KBM-7 (cell line): ENCODE measurements at regions not wholly inside any gene's neighbourhood (a gene's known extent, or its start where the extent isn't known, plus 50 kb on each side); places are given as distances from the start of the nearest gene placed in this dataset.

Source experiments
- DNase-seq: peaks from one replicate; pipeline ENCODE4 v3.0.0-alpha.2; 2015
- in situ Hi-C: fragments of 300-500 bp; cut with MboI; formaldehyde crosslinking; loops from 2 replicates; pipeline ENCODE4 v1.14.3; 2020; ENCODE audit warnings: low sequenced_read_pairs, low pct_unique_long_range_greater_than_20kb, mixed read lengths

- DNase-seq = no peak
- in situ Hi-C loops = no loop called here
Measured at GRCh38 chr6:167660944-167661551, 165.7 kb upstream of the AFDN start.

DNA sequence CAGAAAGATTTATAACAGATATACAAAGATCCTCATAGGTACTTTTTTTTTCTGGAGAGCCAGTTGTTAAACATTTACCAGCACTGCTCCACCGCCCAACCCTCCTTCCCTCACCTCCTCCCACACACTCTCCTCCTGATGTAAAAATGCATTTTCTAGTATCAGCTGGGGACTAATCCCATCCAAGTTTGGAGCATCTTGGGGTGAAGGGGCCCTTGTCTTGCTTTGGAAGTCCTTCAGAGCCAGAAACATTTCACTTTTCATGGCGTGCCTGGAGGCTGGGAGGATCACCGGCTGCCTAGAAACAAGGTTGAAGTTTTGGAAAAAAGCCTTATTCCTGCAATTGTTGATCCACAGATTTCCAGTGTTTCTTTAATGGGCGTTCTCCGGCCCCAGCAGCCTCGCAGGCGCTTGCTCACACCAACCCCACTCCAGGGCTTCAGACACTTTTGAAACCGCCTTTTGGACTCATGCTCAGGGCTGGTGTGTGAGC is 165.1 kb upstream of the AFDN start:
- no peak for DNase-seq
- in situ Hi-C loops = no loop called here

GRCh38 chr6:167662075-167662880 is 164.4 kb upstream of the AFDN start:
- DNase-seq = no peak
- in situ Hi-C loops = no loop called here

GRCh38 chr6:167662881-167663205 is 163.9 kb upstream of the AFDN start:
- in situ Hi-C loops = no loop called here
- no peak for DNase-seq

- in situ Hi-C loops = no loop called here
- DNase-seq = no peak
Measured at GRCh38 chr6:167663316-167663715, 163.4 kb upstream of the AFDN start.

DNA sequence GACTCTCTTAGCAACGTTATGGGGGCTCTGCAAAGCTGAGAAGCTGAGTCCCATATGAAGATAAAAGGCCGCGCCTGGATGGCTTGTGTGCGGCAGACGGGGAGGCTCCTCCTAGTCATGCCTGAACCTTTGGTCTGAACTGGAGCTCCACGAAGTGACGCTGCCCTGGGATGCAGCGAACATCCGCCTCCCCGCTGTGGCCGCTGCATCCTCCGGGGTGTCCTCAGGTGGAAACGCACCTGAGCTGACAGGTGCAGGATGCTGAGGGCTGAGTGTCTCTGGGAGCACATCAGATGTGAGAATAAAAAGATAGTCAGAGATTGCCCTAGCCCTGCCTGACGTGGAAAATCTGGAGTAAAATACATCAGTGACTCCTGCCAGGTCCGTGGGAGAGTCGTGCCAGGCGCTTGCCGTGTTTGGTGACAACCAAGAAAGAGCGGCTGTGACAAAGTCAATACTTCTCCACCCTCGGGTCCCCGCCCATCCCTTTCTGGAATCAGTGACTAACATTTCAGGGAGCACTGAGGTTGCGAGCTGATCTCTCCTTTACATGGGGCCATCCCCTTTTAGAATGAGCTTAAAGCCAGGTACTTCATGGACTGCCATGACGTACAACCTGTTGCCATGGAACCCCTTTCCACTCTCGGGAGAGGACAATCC is 162.8 kb upstream of the AFDN start:
- no peak for DNase-seq
- in situ Hi-C loops = no loop called here

- in situ Hi-C loops = no loop called here
- no peak for DNase-seq
Measured at GRCh38 chr6:167664678-167665660, 161.7 kb upstream of the AFDN start.

GRCh38 chr6:167665698-167666330 is 160.9 kb upstream of the AFDN start:
- in situ Hi-C loops = no loop called here

GRCh38 chr6:167666571-167667203 is 160.0 kb upstream of the AFDN start:
- DNase-seq = no peak
- in situ Hi-C loops = no loop called here

More at GRCh38 chr6:167665698-167666330, 160.9 kb upstream of the AFDN start:
- DNase-seq = no peak

GRCh38 chr6:167667204-167668018 is 159.3 kb upstream of the AFDN start:
- DNase-seq = no peak
- in situ Hi-C loops = no loop called here

- in situ Hi-C loops = no loop called here
- DNase-seq = no peak
Measured at GRCh38 chr6:167668019-167668753, 158.5 kb upstream of the AFDN start.

- DNase-seq = no peak
- in situ Hi-C loops = no loop called here
Measured at GRCh38 chr6:167668754-167669552, 157.8 kb upstream of the AFDN start.

DNA sequence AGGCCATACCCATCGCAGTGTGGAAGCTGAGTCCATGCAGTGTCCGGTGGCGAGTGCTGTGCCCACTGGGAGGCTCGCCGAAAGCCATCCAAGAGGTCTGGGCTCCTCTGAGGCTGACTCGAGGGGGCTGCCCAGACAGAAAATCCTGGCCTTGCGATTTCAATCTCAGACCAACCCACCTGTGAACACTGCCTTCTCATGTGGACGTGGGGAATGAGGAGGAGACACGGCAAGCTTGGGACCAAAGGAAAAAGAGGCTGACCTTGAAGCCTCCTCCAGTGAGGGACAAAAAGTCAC is 157.2 kb upstream of the AFDN start:
- DNase-seq = no peak
- in situ Hi-C loops = no loop called here

DNA sequence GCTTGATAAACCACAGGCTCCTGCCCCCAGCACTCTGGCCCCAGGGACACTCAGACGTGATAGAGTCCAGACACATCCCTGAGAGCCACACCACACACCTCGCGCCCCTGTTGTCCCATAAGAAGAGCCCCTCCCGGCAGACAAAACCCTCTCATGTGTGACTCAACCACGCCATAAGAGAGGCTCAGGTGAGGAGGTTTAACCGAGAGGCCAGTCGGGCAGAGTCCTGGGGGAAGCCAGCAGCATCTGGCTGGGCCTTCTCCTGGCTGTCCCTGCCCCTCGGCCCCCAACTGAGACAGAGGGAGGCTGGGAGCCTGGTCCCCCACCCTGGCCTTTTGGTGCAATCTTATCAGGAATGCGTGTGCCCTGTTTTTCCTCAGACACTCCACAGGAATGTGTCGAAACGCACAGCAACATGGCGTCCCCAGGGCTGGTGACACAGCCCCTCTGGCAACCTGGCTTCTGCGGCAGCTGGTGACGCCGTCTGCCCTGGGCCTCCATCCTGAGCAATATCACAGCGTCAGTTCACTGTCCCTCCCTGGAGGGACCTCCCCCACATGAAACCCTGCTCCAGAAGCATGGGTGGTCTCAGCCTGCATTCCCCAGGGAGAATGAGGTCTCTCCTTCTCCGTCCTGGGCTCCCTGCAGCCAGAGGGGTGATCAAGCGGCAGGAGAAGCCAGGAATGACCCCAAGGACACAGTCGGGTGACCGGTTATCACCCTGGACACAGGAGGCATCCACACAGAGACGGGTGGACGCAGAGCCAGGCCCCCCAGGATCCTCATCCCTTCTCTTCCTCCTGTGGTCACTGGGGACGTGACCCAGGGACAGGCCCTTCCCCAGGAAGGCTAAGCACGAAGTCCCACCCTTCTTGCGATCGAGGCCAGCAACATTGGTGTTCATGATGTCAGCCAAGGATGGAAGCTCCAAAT is 156.6 kb upstream of the AFDN start:
- in situ Hi-C loops = no loop called here
- no peak for DNase-seq

DNA sequence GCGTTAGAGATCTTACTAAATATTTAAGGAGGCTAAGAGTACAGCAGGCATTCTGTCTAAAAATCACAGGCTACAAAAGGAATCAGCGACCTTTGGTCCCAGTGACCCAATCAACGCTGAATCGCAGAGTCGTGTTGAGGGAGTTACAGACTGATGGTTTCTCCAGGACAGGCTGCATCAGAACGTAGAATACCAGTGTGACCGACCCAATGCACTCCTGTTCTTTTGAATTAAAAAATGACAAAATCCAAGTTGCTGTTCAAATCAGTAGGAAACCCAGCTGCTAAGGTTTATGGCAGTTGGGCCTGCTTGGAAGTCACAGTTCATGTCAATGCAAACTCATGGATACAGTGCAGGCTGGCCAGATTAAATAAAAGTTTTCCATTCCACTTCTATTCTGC is 155.8 kb upstream of the AFDN start:
- in situ Hi-C loops = no loop called here

More for the DNA sequence above, 155.8 kb upstream of the AFDN start:
- DNase-seq = no peak
